Sciatic nerve (tissue), 2 donors: ENCODE measurements at regions not wholly inside any gene's neighbourhood (a gene's known extent, or its start where the extent isn't known, plus 50 kb on each side); places are given as distances from the start of the nearest gene placed in this dataset.

Experiments
- ATAC-seq: fragments of 200-7000 bp; cut with Tn5 transposase; one replicate; pipeline ENCODE4 v1.9.1; 2020; ENCODE audit warnings: mild to moderate bottlenecking, moderate library complexity
- DNase-seq: peaks from one replicate; pipeline ENCODE4 v3.0.0-alpha.2; 2020; ENCODE audit warnings: low spot score
- intact Hi-C: fragments of 100-400 bp; cut with DNase I; formaldehyde crosslinking; loops from one replicate; pipeline ENCODE4 v1.14.2; 2022
- donor health status: DM: no; HTN: no; CAD: no.
- donor health status: DM: no; HTN: no; CAD: no.

GRCh38 chr10:128604025-128604424 is 477.8 kb upstream of the MKI67 start:
- DNase-seq, result no peak

GRCh38 chr10:128605180-128605579 is 479.0 kb upstream of the MKI67 start:
- ATAC-seq (no peak), DNase-seq (no peak)
- intact Hi-C loops, result no loop called here

More at GRCh38 chr10:128604025-128604424, 477.8 kb upstream of the MKI67 start:
- intact Hi-C loops, result no loop called here
- ATAC-seq, result no peak

GRCh38 chr10:128606055-128606454 is 479.8 kb upstream of the MKI67 start:
- ATAC-seq, result no peak
- DNase-seq, result no peak
- intact Hi-C loops, result no loop called here

- DNase-seq (no peak), ATAC-seq (no peak)
- intact Hi-C loops, result no loop called here
Measured at GRCh38 chr10:128608791-128609190, 482.6 kb upstream of the MKI67 start.

GRCh38 chr10:128609460-128609859 is 483.2 kb upstream of the MKI67 start:
- DNase-seq (no peak), ATAC-seq (no peak)
- intact Hi-C loops, result no loop called here

GRCh38 chr10:128610113-128610512 is 483.9 kb upstream of the MKI67 start:
- intact Hi-C loops, result no loop called here
- DNase-seq, result no peak

GRCh38 chr10:128612195-128612594 is 486.0 kb upstream of the MKI67 start:
- DNase-seq, result no peak
- intact Hi-C loops, result no loop called here
- no peak for ATAC-seq

More at GRCh38 chr10:128610113-128610512, 483.9 kb upstream of the MKI67 start:
- ATAC-seq, result no peak

GRCh38 chr10:128612631-128613030 is 486.4 kb upstream of the MKI67 start:
- ATAC-seq, result no peak
- DNase-seq, result no peak
- intact Hi-C loops, result no loop called here

- ATAC-seq, result no peak
- intact Hi-C loops, result no loop called here
- no peak for DNase-seq
Measured at GRCh38 chr10:128614016-128614605, 487.9 kb upstream of the MKI67 start.

GRCh38 chr10:128614802-128615553 is 488.8 kb upstream of the MKI67 start:
- DNase-seq (no peak), ATAC-seq (no peak)
- intact Hi-C loops, result no loop called here

- ATAC-seq (no peak), DNase-seq (no peak)
- intact Hi-C loops, result no loop called here
Measured at GRCh38 chr10:128617532-128617931, 491.3 kb upstream of the MKI67 start.

- ATAC-seq (no peak), DNase-seq (no peak)
- intact Hi-C loops, result no loop called here
Measured at GRCh38 chr10:128622706-128623105, 496.5 kb upstream of the MKI67 start.

GRCh38 chr10:128623776-128624175 is 497.6 kb upstream of the MKI67 start:
- intact Hi-C loops, result no loop called here
- ATAC-seq, result no peak
- no peak for DNase-seq

- ATAC-seq (no peak), DNase-seq (no peak)
- intact Hi-C loops, result no loop called here
Measured at GRCh38 chr10:128624656-128625530, 498.7 kb upstream of the MKI67 start.

- ATAC-seq, result no peak
- intact Hi-C loops, result no loop called here
- DNase-seq, result no peak
Measured at GRCh38 chr10:128625926-128626325, 499.7 kb upstream of the MKI67 start.

GRCh38 chr10:128626397-128627000 is 500.3 kb upstream of the MKI67 start:
- no peak for DNase-seq
- ATAC-seq, result no peak
- intact Hi-C loops, result no loop called here

GRCh38 chr10:128627811-128628210 is 501.6 kb upstream of the MKI67 start:
- ATAC-seq, result no peak
- no peak for DNase-seq
- intact Hi-C loops, result no loop called here

- intact Hi-C loops, result no loop called here
- no peak for ATAC-seq
Measured at GRCh38 chr10:128628252-128628651, 502.0 kb upstream of the MKI67 start.

More at GRCh38 chr10:128628252-128628651, 502.0 kb upstream of the MKI67 start:
- no peak for DNase-seq
